ENCODE measurements at regions not wholly inside any gene's neighbourhood (a gene's known extent, or its start where the extent isn't known, plus 50 kb on each side); places are given as distances from the start of the nearest gene placed in this dataset.

DNA sequence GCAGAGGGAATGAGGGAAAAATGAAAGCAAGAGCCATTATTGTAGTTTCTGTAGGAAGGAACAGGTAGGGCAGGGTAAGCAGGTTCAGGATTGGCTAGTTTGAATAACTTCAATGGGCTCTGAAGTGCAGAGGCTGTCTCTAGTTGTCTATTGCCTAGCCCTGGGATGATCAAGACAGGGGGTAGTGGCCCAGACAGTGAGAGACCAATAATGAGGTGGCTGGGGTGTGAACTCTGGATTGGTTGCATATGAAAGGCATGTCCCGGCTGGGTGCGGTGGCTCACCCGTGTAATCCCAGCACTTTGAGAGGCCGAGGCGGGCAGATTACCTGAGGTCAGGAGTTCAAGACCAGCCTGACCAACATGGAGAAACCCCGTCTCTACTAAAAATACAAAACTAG, 67.5 kb upstream of the SLC38A11 start:
- TF ChIP-seq, protein P1, sequence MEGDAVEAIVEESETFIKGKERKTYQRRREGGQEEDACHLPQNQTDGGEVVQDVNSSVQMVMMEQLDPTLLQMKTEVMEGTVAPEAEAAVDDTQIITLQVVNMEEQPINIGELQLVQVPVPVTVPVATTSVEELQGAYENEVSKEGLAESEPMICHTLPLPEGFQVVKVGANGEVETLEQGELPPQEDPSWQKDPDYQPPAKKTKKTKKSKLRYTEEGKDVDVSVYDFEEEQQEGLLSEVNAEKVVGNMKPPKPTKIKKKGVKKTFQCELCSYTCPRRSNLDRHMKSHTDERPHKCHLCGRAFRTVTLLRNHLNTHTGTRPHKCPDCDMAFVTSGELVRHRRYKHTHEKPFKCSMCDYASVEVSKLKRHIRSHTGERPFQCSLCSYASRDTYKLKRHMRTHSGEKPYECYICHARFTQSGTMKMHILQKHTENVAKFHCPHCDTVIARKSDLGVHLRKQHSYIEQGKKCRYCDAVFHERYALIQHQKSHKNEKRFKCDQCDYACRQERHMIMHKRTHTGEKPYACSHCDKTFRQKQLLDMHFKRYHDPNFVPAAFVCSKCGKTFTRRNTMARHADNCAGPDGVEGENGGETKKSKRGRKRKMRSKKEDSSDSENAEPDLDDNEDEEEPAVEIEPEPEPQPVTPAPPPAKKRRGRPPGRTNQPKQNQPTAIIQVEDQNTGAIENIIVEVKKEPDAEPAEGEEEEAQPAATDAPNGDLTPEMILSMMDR (IDR thresholded peaks at IDR 0.05; ENCODE audit: poor library complexity): no peak
- TF ChIP-seq EZH2 (IDR thresholded peaks at IDR 0.05; ENCODE audit: borderline replicate concordance): no peak
